ENCODE measurements at regions not wholly inside any gene's neighbourhood (a gene's known extent, or its start where the extent isn't known, plus 50 kb on each side); places are given as distances from the start of the nearest gene placed in this dataset.

DNA sequence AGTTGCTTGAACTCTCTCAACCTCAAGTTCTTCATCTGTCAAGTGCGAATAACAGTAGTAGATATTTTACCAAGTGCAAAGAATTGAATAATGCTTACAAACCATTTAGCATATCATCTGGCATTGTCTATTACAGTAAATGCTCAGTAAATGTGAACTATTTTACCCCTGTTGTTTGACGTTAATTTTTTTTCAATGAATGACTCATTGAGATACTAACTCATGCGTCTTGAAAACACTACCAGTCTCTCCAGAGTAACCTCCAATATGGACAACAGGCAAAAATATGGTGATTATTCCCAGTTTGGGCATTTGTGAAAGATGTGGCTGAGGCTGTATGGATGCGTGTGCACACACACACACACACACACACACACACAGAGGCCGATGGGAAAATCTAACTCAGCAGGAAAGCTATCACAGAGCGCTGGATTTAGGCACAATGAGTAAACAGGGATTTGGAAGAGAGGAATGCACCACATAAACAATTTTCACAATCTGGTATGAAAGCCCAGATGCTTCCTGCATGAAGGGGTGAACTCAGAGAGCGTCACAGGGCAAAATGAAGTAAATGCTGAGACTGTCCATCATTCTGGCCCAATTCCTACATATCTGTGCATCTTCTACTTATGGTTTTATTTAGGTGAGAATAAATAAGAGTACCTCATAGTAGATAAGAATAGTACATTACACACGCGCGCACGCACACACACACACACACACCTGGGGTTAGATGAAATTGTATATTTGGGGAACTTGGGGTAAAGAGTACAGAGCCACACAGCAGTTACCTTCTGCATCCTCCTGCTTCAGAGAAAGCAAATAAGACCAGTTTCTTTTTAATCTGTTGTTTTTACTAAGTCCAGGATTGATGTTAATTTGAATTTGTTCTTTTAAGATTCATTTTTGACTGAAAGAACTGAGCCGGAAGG lies 128.7 kb downstream of the PALM2AKAP2 start:
- DNase-seq, result no peak
- ChIA-PET POLR2A (no interaction called here), CTCF (interaction anchor here (1.8 kb wide), 1 partner anchor 143 kb away, joined by 6 read pairs; no protein-coding TSS in a partner anchor)
- no peaks in the 10 kb centered on the region for H3K36me3 Mint-ChIP-seq (ENCODE audit: low read depth)
- H3K4me1 Mint-ChIP-seq, result peaks cover 21% of the 10 kb centered on the region
- H3K27ac Mint-ChIP-seq, result no peak overlapping the region
- H3K27me3 Mint-ChIP-seq, result no peaks in the 10 kb centered on the region
- H3K4me3 Mint-ChIP-seq, result no peak overlapping the region
- H3K9me3 Mint-ChIP-seq, result no peaks in the 10 kb centered on the region

DNA sequence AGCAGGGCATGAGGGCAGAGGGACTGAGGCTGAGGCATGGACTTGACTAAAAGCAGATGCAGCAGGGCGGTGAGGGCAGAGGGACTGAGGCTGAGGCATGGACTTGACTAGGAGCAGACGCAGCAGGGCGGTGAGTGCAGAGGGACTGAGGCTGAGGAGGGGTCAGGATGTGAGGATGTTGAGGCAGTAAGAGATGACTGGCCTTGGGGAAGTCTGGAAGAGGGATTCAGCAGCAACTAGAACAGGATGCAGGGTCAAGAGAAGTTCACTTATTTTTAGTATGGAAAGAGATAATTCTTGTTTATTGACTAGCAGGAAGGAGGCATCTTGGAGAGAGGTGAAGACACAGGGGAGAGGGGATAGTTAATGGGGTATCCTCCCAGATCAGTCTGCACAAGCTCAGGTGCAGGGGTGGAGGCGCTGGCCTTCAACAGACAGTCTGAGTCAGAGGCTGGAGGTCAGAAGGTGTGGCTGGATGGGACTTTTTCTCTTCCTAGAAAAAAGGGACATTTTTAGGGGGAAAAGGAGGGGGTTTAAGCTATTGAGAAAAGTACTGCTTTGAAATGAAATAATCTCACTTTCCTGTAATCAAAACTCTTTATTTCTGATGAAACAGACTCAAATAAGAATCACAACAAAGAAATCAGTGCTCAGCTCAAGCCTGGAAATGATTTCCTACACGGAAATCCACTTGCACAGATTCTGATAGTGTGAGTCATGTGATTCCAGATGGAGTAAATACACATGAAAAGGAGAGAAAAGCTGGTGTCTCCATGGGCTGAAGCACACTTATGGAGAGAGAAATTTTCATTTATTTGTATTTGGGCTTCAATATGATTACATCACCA lies 130.9 kb downstream of the PALM2AKAP2 start:
- H3K9me3 Mint-ChIP-seq, result no peaks in the 10 kb centered on the region
- DNase-seq, result no peak
- no peak overlapping the region for H3K4me3 Mint-ChIP-seq
- CTCF ChIA-PET, result interaction anchor here (2.3 kb wide), 1 partner anchor 243 kb away, joined by 5 read pairs; no protein-coding TSS in a partner anchor
- peaks cover 27% of the 10 kb centered on the region for H3K4me1 Mint-ChIP-seq
- no peaks in the 10 kb centered on the region for H3K27me3 Mint-ChIP-seq
- no peaks in the 10 kb centered on the region for H3K36me3 Mint-ChIP-seq (ENCODE audit: low read depth)
- H3K27ac Mint-ChIP-seq, result no peak overlapping the region
- POLR2A ChIA-PET, result no interaction called here

DNA sequence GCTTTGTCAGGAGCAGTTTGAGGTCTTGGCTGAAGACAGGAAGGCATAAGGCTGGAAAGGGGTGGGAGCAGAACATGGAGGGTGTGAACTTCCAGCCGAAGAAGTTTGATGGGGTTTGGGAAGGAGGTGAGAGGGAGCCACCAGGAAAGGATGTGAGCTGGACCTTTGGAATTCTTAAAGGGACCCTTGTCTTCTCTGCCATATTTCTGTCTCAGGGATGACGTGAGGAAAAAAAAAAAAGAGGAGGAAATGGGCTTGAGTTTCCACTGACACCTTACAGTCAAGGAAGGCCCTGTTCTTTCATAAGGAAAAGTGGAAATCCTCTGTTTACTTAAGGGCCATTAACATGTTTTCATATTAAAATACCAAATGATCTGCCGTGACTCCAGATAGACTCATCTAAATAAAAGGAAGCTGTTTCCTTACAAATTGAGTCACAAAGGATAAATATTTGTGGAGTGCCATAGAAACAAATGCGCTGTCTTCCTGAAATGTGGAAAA lies 132.1 kb downstream of the PALM2AKAP2 start:
- no peak overlapping the region for H3K27ac Mint-ChIP-seq
- ChIA-PET POLR2A (no interaction called here), CTCF (interaction anchor here (1.3 to 2.3 kb wide), 4 partner anchors 9 to 241 kb away, joined by 3 to 12 read pairs (median 4); no protein-coding TSS in a partner anchor)
- DNase-seq, result no peak
- no peak overlapping the region for H3K4me3 Mint-ChIP-seq
- no peaks in the 10 kb centered on the region for H3K27me3 Mint-ChIP-seq
- H3K4me1 Mint-ChIP-seq, result peaks cover 26% of the 10 kb centered on the region
- peaks cover 3% of the 10 kb centered on the region for H3K36me3 Mint-ChIP-seq (ENCODE audit: low read depth)
- no peaks in the 10 kb centered on the region for H3K9me3 Mint-ChIP-seq

DNA sequence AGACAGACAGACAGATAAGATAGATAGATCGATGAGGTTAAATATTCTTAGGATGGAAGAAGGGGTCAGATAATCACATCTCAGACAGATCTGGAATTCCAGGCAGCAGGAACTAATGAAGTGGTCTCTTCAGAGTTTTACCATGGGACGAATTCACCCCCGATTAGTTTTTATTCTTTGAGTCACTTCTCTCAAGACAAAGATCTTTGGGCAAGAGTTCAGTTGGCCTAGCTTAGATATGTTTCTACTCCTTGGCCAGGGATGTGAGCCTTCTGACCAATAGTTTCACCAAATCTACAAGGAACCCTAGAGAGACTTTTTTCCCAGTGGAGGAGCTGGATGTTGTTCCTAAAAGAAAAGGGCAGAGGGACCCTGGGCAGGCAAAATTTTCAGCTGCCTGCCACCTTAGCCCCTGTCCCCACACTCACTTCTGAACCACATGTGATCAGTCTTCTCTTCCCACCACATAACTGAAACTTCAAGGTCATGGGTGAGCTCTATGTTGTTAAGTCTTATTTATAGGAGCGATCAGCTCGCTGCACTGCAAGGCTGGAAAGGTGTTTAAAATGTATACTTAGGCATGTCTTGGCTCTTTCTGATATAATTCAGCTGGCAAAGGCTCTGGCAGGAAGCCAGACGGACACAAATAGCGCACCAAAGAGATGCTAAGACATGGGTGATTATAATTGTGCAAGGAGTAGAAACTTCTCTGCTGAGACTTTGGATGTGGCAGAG lies 132.9 kb downstream of the PALM2AKAP2 start:
- H3K4me1 Mint-ChIP-seq, result peaks cover 24% of the 10 kb centered on the region
- ChIA-PET CTCF (interaction anchor here (0.7 to 1.8 kb wide), 4 partner anchors 8 to 176 kb away, joined by 3 to 12 read pairs (median 4); no protein-coding TSS in a partner anchor), POLR2A (no interaction called here)
- peaks cover 3% of the 10 kb centered on the region for H3K36me3 Mint-ChIP-seq (ENCODE audit: low read depth)
- no peaks in the 10 kb centered on the region for H3K9me3 Mint-ChIP-seq
- no peaks in the 10 kb centered on the region for H3K27me3 Mint-ChIP-seq
- no peak overlapping the region for H3K27ac Mint-ChIP-seq
- no peak for DNase-seq
- no peak overlapping the region for H3K4me3 Mint-ChIP-seq

DNA sequence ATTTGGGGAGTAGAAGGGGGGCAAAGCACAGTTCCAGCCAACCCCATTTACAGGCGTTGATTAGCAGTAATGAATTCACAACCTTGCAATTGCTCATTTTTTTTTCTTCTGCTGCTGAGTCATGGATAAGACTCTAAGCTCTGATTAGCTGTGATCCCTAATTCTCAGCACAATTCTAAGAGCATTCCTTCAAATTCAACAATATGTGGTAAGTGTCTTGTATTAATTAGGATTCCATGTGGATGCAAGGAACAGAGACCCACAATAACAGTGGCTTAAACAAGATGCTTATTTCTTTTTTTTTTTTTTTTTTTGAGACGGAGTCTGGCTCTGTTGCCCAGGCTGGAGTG lies 133.4 kb downstream of the PALM2AKAP2 start:
- no peaks in the 10 kb centered on the region for H3K27me3 Mint-ChIP-seq
- no peaks in the 10 kb centered on the region for H3K9me3 Mint-ChIP-seq
- H3K36me3 Mint-ChIP-seq (ENCODE audit: low read depth), result peaks cover 3% of the 10 kb centered on the region
- CTCF ChIA-PET, result interaction anchor here (0.7 to 1.8 kb wide), 4 partner anchors 8 to 175 kb away, joined by 3 to 12 read pairs (median 4); no protein-coding TSS in a partner anchor
- no peak overlapping the region for H3K4me3 Mint-ChIP-seq
- peaks cover 29% of the 10 kb centered on the region for H3K4me1 Mint-ChIP-seq
- POLR2A ChIA-PET, result no interaction called here
- H3K27ac Mint-ChIP-seq, result no peak overlapping the region
- DNase-seq, result no peak

DNA sequence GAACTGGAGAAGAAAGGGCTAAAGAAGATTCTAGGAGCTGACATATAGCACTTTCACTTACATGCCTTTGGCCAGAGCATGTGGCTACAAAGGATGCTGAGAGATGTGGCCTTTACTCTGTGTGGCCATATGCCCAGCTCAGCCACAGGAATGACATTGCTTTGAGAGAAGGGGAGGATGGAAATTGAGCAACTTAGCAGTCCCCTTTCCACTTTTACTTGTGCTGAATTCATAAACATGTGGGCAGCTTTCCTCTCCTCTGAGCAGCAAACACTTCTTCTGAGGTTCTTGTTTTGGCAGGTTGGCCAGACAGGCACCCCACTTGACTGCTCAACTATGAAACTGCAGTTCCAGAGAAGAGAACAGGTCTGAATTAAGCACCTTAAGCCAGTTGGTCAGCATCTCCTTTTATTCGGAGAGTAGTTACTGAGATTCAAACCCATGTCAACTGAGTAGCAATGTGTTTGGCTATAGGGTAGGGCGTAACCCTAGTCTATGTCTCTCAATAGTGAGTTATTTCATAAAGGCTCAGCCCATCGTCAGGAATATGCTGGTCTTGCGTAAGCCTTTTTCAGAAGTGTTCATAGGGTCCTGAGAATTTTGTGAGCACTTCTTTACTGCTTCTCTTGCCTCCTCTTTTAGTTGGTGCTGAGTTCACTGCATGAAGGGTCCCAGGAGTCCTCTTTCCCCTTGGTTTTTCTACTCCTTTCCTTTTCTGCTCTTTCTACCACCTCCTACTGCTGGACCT lies 134.5 kb downstream of the PALM2AKAP2 start:
- H3K4me1 Mint-ChIP-seq, result peaks cover 36% of the 10 kb centered on the region
- H3K9me3 Mint-ChIP-seq, result no peaks in the 10 kb centered on the region
- H3K27ac Mint-ChIP-seq, result no peak overlapping the region
- no peaks in the 10 kb centered on the region for H3K27me3 Mint-ChIP-seq
- DNase-seq, result no peak
- H3K36me3 Mint-ChIP-seq (ENCODE audit: low read depth), result peaks cover 3% of the 10 kb centered on the region
- ChIA-PET POLR2A (no interaction called here), CTCF (no interaction called here)
- no peak overlapping the region for H3K4me3 Mint-ChIP-seq

DNA sequence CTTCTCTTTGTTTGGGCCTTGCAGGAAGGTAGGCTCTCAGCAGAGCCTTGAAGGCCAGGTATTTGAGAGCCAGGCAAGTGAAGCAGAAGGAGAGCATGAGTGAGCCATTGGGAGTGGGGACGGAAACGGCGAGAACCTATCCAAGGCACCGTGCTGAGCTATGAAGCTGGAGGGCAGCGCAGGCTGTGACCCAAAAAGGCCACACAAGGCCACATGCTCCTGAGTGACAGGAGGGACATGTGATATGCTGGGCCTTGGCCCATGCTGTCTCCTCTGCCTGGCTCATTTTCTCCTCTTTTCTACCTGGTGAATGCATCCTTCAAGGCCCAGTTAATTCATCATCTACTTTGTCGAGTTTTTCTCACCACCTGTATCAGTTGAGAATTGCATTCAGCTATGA lies 136.3 kb downstream of the PALM2AKAP2 start:
- Mint-ChIP-seq H3K27ac (no peak overlapping the region), H3K4me3 (no peak overlapping the region)

DNA sequence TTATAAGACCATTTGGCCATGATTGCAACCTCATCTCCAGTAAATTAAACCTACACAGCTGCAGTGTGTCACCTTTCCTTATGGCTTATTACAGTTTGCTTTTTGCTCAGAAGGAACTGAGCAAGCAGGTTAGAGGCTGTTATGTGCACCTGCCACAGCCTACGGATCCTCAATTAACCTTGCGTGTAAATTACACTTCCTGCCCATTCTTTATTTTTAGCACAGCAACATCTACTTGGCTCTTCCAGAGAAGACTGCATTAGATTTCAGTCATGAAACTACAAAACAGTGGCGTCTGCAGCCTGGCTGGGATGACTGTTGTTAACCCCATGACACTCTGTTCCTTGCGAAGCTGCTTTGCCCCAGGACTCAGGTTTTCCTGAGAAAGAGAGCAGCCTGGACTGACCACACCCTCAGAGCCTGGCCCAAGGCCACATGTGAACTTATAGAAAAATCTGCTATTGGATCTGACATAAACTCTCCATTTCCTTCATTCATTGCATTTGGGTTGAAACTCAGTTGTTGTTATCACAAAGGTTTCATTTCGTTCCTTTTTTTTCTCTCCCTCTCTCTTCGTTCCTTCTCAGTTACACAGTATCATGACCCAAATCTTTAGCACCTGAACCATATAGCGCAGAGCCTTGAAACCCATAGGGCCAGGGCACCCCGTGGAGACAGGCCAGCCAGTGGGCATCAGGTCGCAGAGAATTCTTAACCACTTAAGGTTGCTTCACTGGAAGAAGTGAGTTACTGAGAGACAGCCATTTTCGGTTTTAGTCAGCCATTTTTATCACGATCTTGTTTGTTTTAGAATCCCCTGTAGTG lies 138.6 kb downstream of the PALM2AKAP2 start:
- Mint-ChIP-seq H3K9me3 (no peaks in the 10 kb centered on the region), H3K27me3 (no peaks in the 10 kb centered on the region), H3K4me3 (peak overlapping the region; percentile 39), H3K27ac (peak overlapping the region; percentile 94), H3K36me3 (ENCODE audit: low read depth) (peaks cover 3% of the 10 kb centered on the region), H3K4me1 (peaks cover 43% of the 10 kb centered on the region)
- POLR2A ChIA-PET, result interaction anchor here (1.0 kb wide), 1 partner anchor 25 kb away, joined by 3 read pairs; no protein-coding TSS in a partner anchor
- CTCF ChIA-PET, result interaction anchor here (1.0 to 2.3 kb wide), 4 partner anchors 14 to 56 kb away, joined by 3 to 10 read pairs (median 6); no protein-coding TSS in a partner anchor
- peak; percentile 39 for DNase-seq

More for the DNA sequence above, 136.3 kb downstream of the PALM2AKAP2 start:
- CTCF ChIA-PET, result interaction anchor here (0.8 to 1.8 kb wide), 5 partner anchors 9 to 146 kb away, joined by 3 to 8 read pairs (median 4); no protein-coding TSS in a partner anchor
- no peaks in the 10 kb centered on the region for H3K9me3 Mint-ChIP-seq
- H3K27me3 Mint-ChIP-seq, result no peaks in the 10 kb centered on the region
- POLR2A ChIA-PET, result no interaction called here
- peaks cover 3% of the 10 kb centered on the region for H3K36me3 Mint-ChIP-seq (ENCODE audit: low read depth)
- no peak for DNase-seq
- H3K4me1 Mint-ChIP-seq, result peaks cover 45% of the 10 kb centered on the region

DNA sequence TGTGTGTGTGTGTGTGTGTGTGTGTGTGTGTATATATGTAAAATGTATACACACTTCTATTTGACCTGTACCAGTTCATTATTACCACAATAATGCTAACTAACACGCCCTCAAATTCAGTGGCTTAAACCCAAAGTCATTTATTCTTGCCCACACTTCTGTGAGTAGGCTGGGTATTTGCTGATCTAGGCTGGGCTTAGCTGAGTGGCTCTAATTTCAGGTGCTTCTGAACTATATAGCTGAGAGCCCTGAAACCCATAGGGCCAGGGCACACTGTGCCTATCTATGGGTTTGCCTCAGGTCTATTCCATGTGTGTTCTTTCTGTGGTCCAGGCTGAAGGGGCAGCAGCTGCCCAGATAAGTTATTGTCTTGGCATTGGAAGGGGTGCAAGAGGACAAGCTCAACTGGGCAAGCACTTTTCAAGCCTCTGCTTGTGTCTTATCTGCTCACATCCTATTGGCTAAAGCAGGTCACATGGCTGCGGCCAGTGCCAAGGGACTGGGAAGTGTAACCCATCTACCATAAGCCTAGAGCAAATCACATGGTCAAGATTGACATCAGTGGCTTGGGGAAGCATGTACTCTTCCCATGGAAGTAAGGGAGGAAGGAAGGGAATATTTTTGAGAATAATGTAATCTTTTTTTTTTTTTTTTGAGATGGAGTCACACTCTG lies 139.9 kb downstream of the PALM2AKAP2 start:
- no peak for DNase-seq
- H3K36me3 Mint-ChIP-seq (ENCODE audit: low read depth), result peaks cover 3% of the 10 kb centered on the region
- no peaks in the 10 kb centered on the region for H3K27me3 Mint-ChIP-seq
- ChIA-PET CTCF (interaction anchor here (0.6 to 2.3 kb wide), 5 partner anchors 16 to 1900 kb away, joined by 4 to 10 read pairs (median 5); no protein-coding TSS in a partner anchor), POLR2A (no interaction called here)
- H3K27ac Mint-ChIP-seq, result peak overlapping the region; percentile 14
- H3K9me3 Mint-ChIP-seq, result no peaks in the 10 kb centered on the region
- H3K4me3 Mint-ChIP-seq, result no peak overlapping the region
- peaks cover 38% of the 10 kb centered on the region for H3K4me1 Mint-ChIP-seq

DNA sequence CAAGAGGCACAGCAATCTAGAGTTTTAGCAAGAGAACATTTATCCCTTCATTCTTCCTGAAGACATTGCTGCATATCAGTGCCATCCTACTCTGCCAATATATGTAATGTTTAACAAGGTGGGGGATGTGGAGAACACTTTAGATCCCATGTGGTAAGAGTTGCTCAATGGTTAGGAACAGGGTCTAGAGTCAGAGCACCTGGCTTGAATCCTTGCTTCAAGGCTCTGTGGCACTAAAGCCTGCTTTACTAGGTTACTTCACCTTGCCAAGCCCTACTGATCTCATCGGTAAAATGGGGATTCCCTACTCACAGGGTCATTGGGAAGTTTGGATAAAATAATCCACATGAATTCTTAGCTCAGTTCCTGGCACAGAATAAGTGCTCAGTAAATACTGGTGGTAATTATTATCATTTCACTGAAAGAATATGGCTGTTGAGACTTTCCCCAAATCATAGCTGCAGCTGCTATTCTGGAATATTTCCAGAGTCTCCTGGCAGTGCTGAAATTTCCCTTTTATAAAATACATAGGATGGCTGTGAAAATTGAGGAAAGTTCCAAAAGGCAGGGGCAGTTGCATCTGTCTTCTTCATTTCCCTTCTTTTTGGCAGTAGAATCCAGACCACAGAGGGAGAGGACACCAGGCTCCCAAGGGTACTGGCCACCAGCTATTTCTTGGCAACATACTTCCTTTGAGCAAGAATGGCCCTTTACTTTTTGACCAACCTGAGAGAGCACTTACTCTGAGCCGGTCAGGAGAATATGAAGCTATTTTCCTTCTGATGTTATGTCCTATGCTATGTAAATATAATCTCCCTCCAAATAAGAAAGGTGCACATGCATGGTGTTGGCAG lies 142.8 kb downstream of the PALM2AKAP2 start:
- Mint-ChIP-seq H3K27ac (no peak overlapping the region), H3K27me3 (no peaks in the 10 kb centered on the region), H3K9me3 (no peaks in the 10 kb centered on the region), H3K4me3 (no peak overlapping the region), H3K36me3 (ENCODE audit: low read depth) (no peaks in the 10 kb centered on the region), H3K4me1 (peaks cover 47% of the 10 kb centered on the region)
- ChIA-PET CTCF (interaction anchor here (0.6 to 3.2 kb wide), 4 partner anchors 12 to 150 kb away, joined by 3 to 13 read pairs (median 3); no protein-coding TSS in a partner anchor), POLR2A (no interaction called here)
- DNase-seq, result no peak

Measured in activated CD4-positive, alpha-beta T cell treated with anti-CD3 and anti-CD28 coated beads, Interleukin-2, amount 10 ng/mL, durations not matched to agents 7 days and 5 days (primary cell).